ENCODE measurements at regions not wholly inside any gene's neighbourhood (a gene's known extent, or its start where the extent isn't known, plus 50 kb on each side); places are given as distances from the start of the nearest gene placed in this dataset.

DNA sequence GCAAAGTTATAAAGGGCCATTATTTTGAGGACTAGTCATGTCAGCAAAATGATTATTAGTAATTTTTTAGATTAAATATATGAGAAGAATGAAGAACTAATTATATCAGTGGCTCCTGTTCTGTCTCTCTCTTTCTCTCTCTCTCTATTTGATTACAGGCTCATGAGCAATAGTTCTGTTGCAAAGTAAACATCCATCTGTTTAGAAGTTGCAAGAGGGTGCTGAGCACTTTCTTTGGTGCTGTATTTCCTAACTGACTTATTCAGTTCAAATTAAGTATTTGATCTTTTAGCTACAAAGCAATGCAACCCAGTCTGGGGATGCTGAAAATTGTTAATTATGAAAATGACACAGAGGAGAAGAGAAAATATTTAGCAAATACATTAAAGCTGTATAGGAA lies 408.1 kb upstream of the UBE2E3 start:
- no peak overlapping the region for H3K4me3 ChIP-seq (ENCODE audit: low read depth in 2 of 2, low read length in 2 of 2)
- H3K27me3 ChIP-seq (ENCODE audit: control insufficient read depth, insufficient read depth, low read length): no peaks in the 10 kb centered on the region
- DNase-seq (ENCODE audit: low read depth, low spot score) (no peak), ATAC-seq (no peak)
- H3K36me3 ChIP-seq (ENCODE audit: control insufficient read depth, insufficient read depth, low read length): no peaks in the 10 kb centered on the region
- POLR2A ChIA-PET: no interaction called here
- intact Hi-C loops (cut with micrococcal nuclease; ENCODE audit: unreplicated experiment) (no loop called here), in situ Hi-C loops (cut with HindIII; ENCODE audit: low pct_unique_long_range_greater_than_20kb, low sequenced_read_pairs) (no loop called here)
- CTCF ChIA-PET: no interaction called here
- TF ChIP-seq POLR2AphosphoS5 (IDR thresholded peaks at IDR 0.05; ENCODE audit: low read depth, low read length): no peak
- TF ChIP-seq, protein P1, sequence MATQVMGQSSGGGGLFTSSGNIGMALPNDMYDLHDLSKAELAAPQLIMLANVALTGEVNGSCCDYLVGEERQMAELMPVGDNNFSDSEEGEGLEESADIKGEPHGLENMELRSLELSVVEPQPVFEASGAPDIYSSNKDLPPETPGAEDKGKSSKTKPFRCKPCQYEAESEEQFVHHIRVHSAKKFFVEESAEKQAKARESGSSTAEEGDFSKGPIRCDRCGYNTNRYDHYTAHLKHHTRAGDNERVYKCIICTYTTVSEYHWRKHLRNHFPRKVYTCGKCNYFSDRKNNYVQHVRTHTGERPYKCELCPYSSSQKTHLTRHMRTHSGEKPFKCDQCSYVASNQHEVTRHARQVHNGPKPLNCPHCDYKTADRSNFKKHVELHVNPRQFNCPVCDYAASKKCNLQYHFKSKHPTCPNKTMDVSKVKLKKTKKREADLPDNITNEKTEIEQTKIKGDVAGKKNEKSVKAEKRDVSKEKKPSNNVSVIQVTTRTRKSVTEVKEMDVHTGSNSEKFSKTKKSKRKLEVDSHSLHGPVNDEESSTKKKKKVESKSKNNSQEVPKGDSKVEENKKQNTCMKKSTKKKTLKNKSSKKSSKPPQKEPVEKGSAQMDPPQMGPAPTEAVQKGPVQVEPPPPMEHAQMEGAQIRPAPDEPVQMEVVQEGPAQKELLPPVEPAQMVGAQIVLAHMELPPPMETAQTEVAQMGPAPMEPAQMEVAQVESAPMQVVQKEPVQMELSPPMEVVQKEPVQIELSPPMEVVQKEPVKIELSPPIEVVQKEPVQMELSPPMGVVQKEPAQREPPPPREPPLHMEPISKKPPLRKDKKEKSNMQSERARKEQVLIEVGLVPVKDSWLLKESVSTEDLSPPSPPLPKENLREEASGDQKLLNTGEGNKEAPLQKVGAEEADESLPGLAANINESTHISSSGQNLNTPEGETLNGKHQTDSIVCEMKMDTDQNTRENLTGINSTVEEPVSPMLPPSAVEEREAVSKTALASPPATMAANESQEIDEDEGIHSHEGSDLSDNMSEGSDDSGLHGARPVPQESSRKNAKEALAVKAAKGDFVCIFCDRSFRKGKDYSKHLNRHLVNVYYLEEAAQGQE (IDR thresholded peaks at IDR 0.05; ENCODE audit: insufficient read depth in 1 of 2, low read depth in 2 of 2, low read length in 1 of 2): no peak
- TF ChIP-seq SIN3A (IDR thresholded peaks at IDR 0.05; ENCODE audit: borderline replicate concordance, insufficient read depth, low read depth, low read length): no peak
- TF ChIP-seq, protein P2, sequence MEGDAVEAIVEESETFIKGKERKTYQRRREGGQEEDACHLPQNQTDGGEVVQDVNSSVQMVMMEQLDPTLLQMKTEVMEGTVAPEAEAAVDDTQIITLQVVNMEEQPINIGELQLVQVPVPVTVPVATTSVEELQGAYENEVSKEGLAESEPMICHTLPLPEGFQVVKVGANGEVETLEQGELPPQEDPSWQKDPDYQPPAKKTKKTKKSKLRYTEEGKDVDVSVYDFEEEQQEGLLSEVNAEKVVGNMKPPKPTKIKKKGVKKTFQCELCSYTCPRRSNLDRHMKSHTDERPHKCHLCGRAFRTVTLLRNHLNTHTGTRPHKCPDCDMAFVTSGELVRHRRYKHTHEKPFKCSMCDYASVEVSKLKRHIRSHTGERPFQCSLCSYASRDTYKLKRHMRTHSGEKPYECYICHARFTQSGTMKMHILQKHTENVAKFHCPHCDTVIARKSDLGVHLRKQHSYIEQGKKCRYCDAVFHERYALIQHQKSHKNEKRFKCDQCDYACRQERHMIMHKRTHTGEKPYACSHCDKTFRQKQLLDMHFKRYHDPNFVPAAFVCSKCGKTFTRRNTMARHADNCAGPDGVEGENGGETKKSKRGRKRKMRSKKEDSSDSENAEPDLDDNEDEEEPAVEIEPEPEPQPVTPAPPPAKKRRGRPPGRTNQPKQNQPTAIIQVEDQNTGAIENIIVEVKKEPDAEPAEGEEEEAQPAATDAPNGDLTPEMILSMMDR (IDR thresholded peaks at IDR 0.05): no peak
- TF ChIP-seq TCF7L2 (IDR thresholded peaks at IDR 0.05; ENCODE audit: low read depth, low read length): no peak
- H3K4me1 ChIP-seq (ENCODE audit: control insufficient read depth, insufficient read depth, low read length): no peaks in the 10 kb centered on the region
- BruUV-seq (replicated peaks): no TSS peak
- no peak overlapping the region for H3K27ac ChIP-seq (ENCODE audit: low read length)
- H3K9me3 ChIP-seq (ENCODE audit: control insufficient read depth, insufficient read depth, low read depth, low read length): peaks cover 2% of the 10 kb centered on the region; the same call in 1 of the 2 replicates

DNA sequence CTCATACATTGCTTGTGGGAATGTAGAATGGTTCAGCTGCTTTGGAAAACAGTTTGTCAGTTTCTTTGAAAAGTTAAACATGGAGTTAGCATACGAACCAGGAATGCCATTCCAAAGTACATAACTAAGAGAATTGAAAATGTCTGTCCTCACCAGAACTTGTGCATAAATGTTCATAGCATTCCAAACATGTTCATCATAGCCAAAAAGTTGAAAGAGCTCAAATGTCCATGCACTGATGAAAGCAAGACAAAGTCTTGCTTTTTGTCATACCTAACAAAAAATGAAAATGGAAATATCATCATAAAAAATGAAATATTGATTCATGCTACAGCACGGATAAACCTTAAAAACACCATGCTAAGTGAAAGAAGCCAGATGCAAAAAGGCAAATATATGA lies 408.8 kb upstream of the UBE2E3 start:
- Histone ChIP-seq H3K36me3 (ENCODE audit: control insufficient read depth, insufficient read depth, low read length) (no peaks in the 10 kb centered on the region), H3K27me3 (ENCODE audit: control insufficient read depth, insufficient read depth, low read length) (no peaks in the 10 kb centered on the region), H3K9me3 (ENCODE audit: control insufficient read depth, insufficient read depth, low read depth, low read length) (peaks cover 2% of the 10 kb centered on the region; the same call in 1 of the 2 replicates), H3K4me3 (ENCODE audit: low read depth in 2 of 2, low read length in 2 of 2) (no peak overlapping the region), H3K27ac (ENCODE audit: low read length) (no peak overlapping the region), H3K4me1 (ENCODE audit: control insufficient read depth, insufficient read depth, low read length) (no peaks in the 10 kb centered on the region)
- ATAC-seq (no peak), DNase-seq (ENCODE audit: low read depth, low spot score) (no peak)
- intact Hi-C loops (cut with micrococcal nuclease; ENCODE audit: unreplicated experiment): no loop called here
- BruUV-seq (replicated peaks): no TSS peak
- CTCF ChIA-PET: no interaction called here
- TF ChIP-seq TCF7L2 (IDR thresholded peaks at IDR 0.05; ENCODE audit: low read depth, low read length): no peak
- no peak for TF ChIP-seq POLR2AphosphoS5 (IDR thresholded peaks at IDR 0.05; ENCODE audit: low read depth, low read length)
- TF ChIP-seq SIN3A (IDR thresholded peaks at IDR 0.05; ENCODE audit: borderline replicate concordance, insufficient read depth, low read depth, low read length): no peak
- TF ChIP-seq, protein P2 (IDR thresholded peaks at IDR 0.05): no peak
- TF ChIP-seq, protein P1 (IDR thresholded peaks at IDR 0.05; ENCODE audit: insufficient read depth in 1 of 2, low read depth in 2 of 2, low read length in 1 of 2): no peak
- in situ Hi-C loops (cut with HindIII; ENCODE audit: low pct_unique_long_range_greater_than_20kb, low sequenced_read_pairs): no loop called here
- POLR2A ChIA-PET: no interaction called here
